ENCODE measurements at regions not wholly inside any gene's neighbourhood (a gene's known extent, or its start where the extent isn't known, plus 50 kb on each side); places are given as distances from the start of the nearest gene placed in this dataset.

DNA sequence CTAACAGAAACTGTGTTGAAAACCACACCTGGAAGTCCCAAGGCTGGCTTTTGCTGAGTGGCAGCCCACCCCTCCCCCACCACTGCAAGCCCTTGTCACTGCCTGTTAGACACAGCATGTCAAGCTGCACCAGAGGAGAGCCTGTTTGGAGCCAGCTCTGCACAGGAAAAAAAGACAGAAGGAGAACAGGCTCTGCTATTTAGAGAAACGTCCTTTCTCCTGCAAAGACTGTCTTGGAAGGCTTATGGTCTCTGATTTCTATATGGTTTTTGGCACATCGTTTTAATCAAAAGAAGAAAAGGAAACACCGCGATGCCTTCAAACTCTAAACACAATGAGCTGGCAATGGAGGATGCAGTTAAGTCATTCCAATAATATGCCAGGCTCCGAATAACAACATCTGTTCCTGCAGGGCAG, 275.5 kb downstream of the MAP2K4 start:
- DNase-seq, result no peak

GRCh38 chr17:12301551-12301950, 280.9 kb downstream of the MAP2K4 start:
- no peak for DNase-seq

DNA sequence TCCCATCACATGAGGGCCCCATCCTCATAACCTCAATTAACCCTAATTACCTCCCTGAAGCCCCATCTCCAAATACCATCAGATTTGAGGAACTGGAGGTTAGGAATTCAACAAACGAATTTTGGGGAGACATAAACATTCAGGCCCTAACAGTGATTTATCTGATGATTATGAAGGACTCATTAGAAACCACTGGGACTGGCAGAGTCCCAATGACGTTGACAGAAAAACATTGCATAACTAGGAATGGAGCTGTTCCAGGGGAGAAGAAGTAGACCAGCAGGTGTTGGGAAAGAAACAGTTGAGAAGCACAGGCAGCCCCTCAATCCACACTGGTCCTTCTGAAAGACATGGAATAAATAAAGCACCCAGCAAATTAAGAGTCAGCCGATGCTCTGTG, 282.0 kb downstream of the MAP2K4 start:
- DNase-seq, result no peak

DNA sequence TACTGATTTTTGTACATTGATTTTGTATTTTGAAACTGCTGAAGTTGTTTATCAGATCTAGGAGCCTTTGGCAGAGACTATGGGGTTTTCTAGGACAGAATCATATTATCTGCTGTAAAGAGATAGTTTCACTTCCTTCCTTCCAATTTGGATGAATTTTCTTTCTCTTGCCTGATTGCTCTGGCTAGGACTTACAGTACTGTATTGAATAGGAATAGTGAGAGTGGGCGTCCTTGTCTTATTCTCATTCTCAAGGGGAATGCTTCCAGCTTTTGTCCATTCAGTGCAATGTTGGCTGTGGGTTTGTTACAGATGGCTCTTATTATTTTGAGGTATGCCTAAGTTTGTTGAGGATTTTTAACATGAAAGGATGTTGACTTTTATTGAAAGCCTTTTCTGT, 290.1 kb downstream of the MAP2K4 start:
- no peak for DNase-seq

GRCh38 chr17:12312692-12313091, 292.0 kb downstream of the MAP2K4 start:
- DNase-seq, result no peak

DNA sequence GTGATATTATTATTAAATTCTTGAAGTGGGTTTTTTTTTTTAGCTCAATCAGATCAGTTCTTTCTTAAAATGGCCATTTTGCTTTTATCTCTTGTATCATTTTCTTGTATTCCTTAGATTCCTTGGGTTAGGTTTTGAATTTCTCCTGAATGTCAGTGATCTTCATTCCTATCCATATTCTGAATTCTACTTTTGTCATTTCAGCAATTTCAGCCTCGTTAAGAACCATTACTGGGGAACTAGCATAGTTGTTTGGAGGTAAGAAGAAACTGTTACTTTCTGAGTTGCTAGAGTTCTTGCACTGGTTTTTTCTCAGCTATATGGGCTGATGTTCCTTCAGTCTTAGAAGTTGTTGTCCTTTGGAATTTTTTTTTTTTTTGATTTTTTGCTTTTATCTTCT, 293.1 kb downstream of the MAP2K4 start:
- DNase-seq, result no peak

GRCh38 chr17:12316021-12316420, 295.3 kb downstream of the MAP2K4 start:
- no peak for DNase-seq

DNA sequence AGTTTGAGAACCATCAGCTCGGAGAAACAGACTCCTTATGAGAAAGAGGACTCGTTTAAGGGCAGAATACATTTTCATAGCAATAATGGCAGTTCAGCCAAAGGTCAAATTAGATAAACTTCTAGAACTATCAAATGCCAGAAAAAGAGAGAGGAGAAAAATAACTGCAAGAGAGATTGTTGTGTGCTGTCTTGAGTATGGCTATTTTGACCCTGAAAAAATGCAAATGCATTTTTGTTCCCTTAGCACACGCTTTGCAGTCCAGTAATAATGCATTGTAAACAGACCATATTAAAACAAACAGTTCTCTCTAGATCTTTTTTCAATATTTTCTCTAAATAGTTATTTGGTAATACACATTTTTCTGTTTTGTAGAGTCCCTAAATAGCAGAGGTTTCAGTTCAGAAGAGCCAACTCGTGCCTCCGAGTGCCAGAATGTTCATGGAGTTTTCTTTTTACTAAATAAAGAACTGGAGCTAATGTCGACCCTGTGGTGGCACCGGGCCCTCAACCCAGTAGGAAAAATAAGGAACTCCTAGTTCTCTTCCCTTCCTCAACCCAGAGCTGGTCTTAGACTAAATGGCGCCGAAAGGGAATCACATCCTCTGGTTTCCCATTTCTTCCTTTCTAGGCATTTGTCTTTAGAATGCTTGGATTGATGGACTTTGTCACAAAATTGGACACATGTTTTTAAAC, 298.0 kb downstream of the MAP2K4 start:
- DNase-seq, result no peak

- no peak for DNase-seq
Measured at GRCh38 chr17:12320286-12320685, 299.6 kb downstream of the MAP2K4 start.

DNA sequence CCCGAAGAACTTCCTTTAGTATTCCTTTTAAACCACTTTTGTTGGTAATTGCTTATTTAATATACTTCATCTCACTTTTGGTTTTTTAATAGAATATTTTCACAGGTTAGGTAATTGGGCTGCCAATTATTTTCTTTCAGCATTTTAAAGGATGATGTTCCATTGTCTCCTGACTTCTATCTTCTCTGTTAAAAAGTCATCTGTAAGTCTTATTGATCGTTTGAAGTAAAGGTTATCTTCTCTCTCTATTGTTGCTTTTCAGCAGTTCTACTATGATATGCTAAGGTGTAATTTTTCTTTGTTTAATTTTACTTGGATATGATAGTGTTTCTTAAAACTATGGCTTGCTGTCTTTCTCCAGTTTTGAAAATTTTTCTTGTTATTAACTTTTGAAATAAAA, 307.5 kb downstream of the MAP2K4 start:
- DNase-seq, result no peak

DNA sequence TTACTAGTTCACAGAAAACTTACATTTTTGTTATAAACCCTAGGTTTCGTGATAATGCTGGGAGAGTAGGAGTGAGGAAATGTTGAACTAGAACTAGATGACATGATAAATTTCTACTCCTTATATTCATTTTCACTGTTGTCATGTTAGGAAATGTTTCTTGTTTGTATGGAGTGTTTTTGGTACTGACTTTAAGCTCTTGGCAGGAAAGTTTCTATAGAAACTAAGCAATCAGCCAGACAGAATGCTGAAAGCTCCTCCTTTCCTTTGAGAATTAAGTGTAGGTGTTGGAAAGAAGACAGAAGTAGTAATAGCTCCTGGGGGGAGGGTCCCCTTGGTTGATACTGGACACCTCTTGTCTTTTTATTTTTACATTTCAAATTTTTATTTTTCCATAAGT, 309.8 kb downstream of the MAP2K4 start:
- no peak for DNase-seq

DNA sequence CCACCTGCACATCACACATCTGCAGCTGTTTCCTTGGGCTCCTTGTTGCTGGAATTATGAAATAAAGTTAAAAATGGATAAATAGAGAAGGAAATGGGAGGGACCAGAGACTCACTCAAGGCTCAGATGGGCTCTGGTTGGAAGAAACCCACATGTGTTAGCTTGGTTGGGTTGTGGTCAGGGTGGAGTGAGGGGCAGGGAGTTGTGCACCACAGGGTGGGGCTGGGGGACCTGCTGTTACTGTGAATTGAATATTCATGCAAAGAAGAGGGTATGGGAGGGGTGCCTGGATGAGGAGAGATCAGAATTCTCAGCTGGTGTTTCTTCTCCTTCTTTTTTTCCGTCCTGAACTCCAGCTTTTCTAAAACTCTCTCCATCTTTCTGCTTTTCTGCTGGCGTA, 320.7 kb downstream of the MAP2K4 start:
- DNase-seq, result no peak

GRCh38 chr17:12342161-12342560, 321.5 kb downstream of the MAP2K4 start:
- no peak for DNase-seq

- no peak for DNase-seq
Measured at GRCh38 chr17:12342609-12343435, 322.1 kb downstream of the MAP2K4 start.

- no peak for DNase-seq
Measured at GRCh38 chr17:12348476-12348875, 317.2 kb upstream of the MYOCD start.

- DNase-seq, result no peak
Measured at GRCh38 chr17:12349297-12349696, 316.4 kb upstream of the MYOCD start.

- no peak for DNase-seq
Measured at GRCh38 chr17:12352127-12352526, 313.6 kb upstream of the MYOCD start.

DNA sequence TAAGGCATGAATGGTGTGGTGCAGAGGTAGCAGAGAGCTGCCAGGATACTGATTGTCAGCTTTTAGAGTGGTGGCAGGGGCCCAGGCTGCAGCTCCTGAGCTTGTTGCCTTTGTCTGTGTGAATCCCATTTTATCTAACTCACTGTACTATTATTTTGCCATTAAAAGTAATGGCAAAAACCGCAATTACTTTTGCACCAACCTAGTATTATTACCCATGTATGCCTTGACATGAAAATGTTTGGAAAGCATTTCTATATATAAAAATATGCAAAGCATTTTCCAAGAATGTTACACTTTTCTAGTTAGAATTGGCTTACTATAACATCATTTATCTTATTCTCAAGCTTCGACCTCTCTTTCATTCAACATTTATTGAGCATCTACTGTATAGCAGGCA, 308.1 kb upstream of the MYOCD start:
- no peak for DNase-seq

- DNase-seq, result no peak
Measured at GRCh38 chr17:12358477-12358876, 307.2 kb upstream of the MYOCD start.

DNA sequence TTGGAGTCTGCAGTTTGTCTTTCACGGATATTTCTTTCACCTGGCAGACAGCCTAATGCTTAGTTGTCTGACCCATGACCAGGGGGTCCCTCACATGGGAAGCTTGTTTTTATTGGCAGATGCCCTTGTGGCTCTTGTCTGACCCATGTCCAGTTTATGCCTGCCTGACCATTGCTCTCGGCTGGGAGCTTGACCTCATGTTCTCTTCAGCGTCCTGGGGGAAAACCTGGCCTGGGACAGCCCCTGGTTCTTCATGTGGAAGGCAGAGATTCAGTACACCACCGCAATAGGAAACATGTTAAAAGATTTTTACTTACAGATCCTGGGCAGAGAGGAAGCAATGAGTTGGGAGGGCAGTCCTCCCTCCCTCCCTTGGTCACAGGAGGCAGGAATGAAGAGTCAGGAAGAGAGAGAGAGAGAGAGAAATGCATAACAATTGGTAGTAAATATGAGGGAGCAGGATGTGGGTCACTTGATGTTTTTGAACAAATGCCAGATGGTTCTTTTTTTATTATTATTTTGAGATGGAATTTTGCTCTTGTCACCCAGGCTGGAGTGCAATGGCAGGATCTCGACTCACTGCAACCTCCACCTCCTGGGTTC, 302.7 kb upstream of the MYOCD start:
- no peak for DNase-seq

GRCh38 chr17:12365805-12366204, 299.9 kb upstream of the MYOCD start:
- no peak for DNase-seq

- DNase-seq, result no peak
Measured at GRCh38 chr17:12369065-12369464, 296.6 kb upstream of the MYOCD start.

DNA sequence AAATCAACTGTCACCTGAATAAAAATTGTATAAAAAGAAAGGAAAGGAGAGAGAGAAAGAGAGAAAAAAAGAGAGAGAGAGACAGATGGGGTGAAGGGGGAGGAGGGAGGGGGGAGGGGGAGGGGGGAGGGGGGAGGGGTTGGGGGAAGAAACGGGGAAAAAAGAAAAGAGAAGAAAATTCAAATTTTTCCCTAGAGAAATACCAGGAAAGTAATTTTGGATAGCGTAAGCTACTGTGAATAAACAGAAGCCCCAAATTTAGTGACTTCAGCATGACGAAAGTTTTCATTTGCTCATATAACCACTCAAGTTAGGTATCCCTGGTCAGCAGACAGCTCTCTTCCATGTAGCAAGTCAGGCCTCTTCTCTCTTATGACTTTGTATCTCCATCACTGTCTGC, 289.4 kb upstream of the MYOCD start:
- no peak for DNase-seq

DNA sequence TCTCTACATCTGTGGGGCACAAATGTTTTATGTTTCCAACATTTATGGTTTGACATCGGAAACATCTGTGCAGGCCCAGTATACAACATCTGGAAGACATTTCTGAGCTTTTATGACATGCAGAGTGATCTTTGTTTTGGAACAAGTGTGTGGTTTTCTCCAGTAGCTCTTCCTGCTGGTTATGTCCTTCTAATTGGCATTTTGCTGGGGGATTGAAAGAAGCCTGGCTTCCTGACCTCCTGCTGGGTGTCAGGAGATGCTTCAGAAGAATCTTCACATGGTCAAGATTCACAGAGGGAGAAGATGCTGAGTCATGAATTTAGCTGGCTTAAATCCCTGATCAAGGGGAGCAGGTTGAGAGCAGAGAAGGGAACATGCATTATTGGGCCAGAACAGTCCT, 279.5 kb upstream of the MYOCD start:
- no peak for DNase-seq

All from NCI-H1417 (cell line).